ENCODE measurements at regions not wholly inside any gene's neighbourhood (a gene's known extent, or its start where the extent isn't known, plus 50 kb on each side); places are given as distances from the start of the nearest gene placed in this dataset.
A peak's percentile ranks its signal among the peaks of the same experiment; 100 is the strongest.

GRCh38 chr2:192459422-192459821, 264.7 kb upstream of the TMEFF2 start:
- H3K36me3 ChIP-seq (ENCODE audit: control insufficient read depth, insufficient read depth, low read length) = no peaks in the 10 kb centered on the region
- no peak overlapping the region for H3K27ac ChIP-seq (ENCODE audit: low read depth, low read length)
- no peaks in the 10 kb centered on the region for H3K9me3 ChIP-seq (ENCODE audit: control insufficient read depth, insufficient read depth, low read length)
- WGBS (ENCODE audit: insufficient coverage) = no CpG with 5 or more reads among the region's 1 CpG
- no peaks in the 10 kb centered on the region for H3K4me1 ChIP-seq (ENCODE audit: control insufficient read depth, insufficient read depth, low read length)
- no peak overlapping the region for H3K4me3 ChIP-seq (ENCODE audit: low read depth, low read length)
- DNase-seq (ENCODE audit: low read depth in 4 of 6, low spot score in 6 of 6) = no peak
- no peaks in the 10 kb centered on the region for H3K27me3 ChIP-seq (ENCODE audit: control insufficient read depth, insufficient read depth, low read length)

DNA sequence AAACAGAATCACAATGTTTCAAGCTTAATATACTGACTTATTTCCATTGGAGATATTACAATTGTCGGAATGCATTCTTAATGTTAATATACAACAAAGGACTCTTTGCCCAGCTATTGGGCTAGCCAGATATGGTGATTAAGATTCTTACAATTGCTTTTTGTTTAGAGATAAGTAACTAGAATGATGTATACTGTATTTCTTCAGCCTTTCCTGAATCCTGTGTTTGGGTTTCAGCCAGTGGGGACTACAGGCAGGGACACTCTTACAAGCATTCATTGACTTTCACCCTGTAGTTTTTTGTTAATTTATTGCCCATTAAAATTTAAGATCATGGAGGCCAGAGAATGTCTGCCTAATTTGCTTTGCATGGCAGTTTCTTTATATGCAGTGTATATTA, 254.1 kb upstream of the TMEFF2 start:
- no CpG with 5 or more reads among the region's 1 CpG for WGBS (ENCODE audit: insufficient coverage)
- Histone ChIP-seq H3K27me3 (ENCODE audit: control insufficient read depth, insufficient read depth, low read length) (no peaks in the 10 kb centered on the region), H3K4me1 (ENCODE audit: control insufficient read depth, insufficient read depth, low read length) (no peaks in the 10 kb centered on the region), H3K9me3 (ENCODE audit: control insufficient read depth, insufficient read depth, low read length) (no peaks in the 10 kb centered on the region), H3K27ac (ENCODE audit: low read depth, low read length) (no peak overlapping the region), H3K36me3 (ENCODE audit: control insufficient read depth, insufficient read depth, low read length) (no peaks in the 10 kb centered on the region), H3K4me3 (ENCODE audit: low read depth, low read length) (no peak overlapping the region)
- DNase-seq (ENCODE audit: low read depth in 4 of 6, low spot score in 6 of 6) = peak in 2 of 6 donors; percentile 8 to 13

DNA sequence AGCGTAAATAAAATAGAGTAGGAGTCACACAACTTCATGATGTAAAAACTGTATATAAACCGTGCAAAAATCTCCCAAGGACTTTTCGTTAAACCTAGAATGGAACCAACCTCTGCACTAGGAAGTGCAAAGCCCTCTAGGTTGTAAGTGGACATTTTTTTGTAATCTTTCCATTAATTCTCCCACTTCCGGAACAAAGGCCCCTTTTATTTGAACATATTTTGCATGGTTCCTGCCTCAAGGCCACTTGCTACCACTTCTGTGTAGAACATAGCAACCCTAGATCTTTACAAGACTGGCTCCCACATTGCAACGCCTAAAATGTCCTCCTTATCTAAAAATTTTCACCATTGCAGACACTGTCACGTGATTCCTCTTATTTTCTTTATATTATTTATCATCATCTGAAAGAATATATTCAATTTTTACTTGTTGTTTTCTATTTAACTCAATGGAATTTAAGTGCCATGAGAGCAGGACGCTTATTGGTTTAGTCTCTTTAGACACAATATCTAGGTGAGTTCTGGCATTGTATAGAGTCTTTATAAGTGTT, 249.6 kb upstream of the TMEFF2 start:
- Histone ChIP-seq H3K4me3 (ENCODE audit: low read depth, low read length) (no peak overlapping the region), H3K36me3 (ENCODE audit: control insufficient read depth, insufficient read depth, low read length) (no peaks in the 10 kb centered on the region), H3K9me3 (ENCODE audit: control insufficient read depth, insufficient read depth, low read length) (no peaks in the 10 kb centered on the region), H3K27me3 (ENCODE audit: control insufficient read depth, insufficient read depth, low read length) (no peaks in the 10 kb centered on the region), H3K4me1 (ENCODE audit: control insufficient read depth, insufficient read depth, low read length) (no peaks in the 10 kb centered on the region), H3K27ac (ENCODE audit: low read depth, low read length) (no peak overlapping the region)
- DNase-seq (ENCODE audit: low read depth in 4 of 6, low spot score in 6 of 6) = no peak
- WGBS (ENCODE audit: insufficient coverage) = no CpG with 5 or more reads among the region's 7 CpGs

DNA sequence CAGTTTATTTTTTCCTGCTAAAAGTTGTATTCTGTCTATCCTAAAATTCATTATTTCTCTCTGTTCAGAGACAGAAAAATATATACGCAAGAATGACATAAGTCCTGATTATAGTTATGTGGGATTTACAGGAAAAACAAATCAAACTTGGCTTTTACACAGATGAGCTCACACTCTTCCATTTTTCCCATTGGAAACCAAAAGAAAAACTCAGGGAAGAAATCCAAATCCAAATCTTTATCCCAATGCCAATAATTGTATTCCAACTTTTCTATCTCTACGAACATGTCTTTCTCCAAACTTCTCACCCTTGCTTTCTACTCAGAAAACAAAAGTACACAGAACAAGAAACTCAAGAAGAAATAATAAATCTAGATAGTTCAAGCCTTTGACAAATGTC, 249.1 kb upstream of the TMEFF2 start:
- no peaks in the 10 kb centered on the region for H3K36me3 ChIP-seq (ENCODE audit: control insufficient read depth, insufficient read depth, low read length)
- no peaks in the 10 kb centered on the region for H3K4me1 ChIP-seq (ENCODE audit: control insufficient read depth, insufficient read depth, low read length)
- no peaks in the 10 kb centered on the region for H3K9me3 ChIP-seq (ENCODE audit: control insufficient read depth, insufficient read depth, low read length)
- no CpG with 5 or more reads among the region's 2 CpGs for WGBS (ENCODE audit: insufficient coverage)
- no peak overlapping the region for H3K4me3 ChIP-seq (ENCODE audit: low read depth, low read length)
- no peak for DNase-seq (ENCODE audit: low read depth in 4 of 6, low spot score in 6 of 6)
- H3K27me3 ChIP-seq (ENCODE audit: control insufficient read depth, insufficient read depth, low read length) = no peaks in the 10 kb centered on the region
- H3K27ac ChIP-seq (ENCODE audit: low read depth, low read length) = no peak overlapping the region

- DNase-seq (ENCODE audit: low read depth in 4 of 6, low spot score in 6 of 6) = no peak
- Histone ChIP-seq H3K27ac (ENCODE audit: low read depth, low read length) (no peak overlapping the region), H3K9me3 (ENCODE audit: control insufficient read depth, insufficient read depth, low read length) (no peaks in the 10 kb centered on the region), H3K4me1 (ENCODE audit: control insufficient read depth, insufficient read depth, low read length) (no peaks in the 10 kb centered on the region), H3K4me3 (ENCODE audit: low read depth, low read length) (no peak overlapping the region), H3K27me3 (ENCODE audit: control insufficient read depth, insufficient read depth, low read length) (no peaks in the 10 kb centered on the region), H3K36me3 (ENCODE audit: control insufficient read depth, insufficient read depth, low read length) (no peaks in the 10 kb centered on the region)
- no CpG with 5 or more reads among the region's 1 CpG for WGBS (ENCODE audit: insufficient coverage)
Measured at GRCh38 chr2:192438239-192438638, 243.5 kb upstream of the TMEFF2 start.

- no CpG with 5 or more reads among the region's 4 CpGs for WGBS (ENCODE audit: insufficient coverage)
- no peaks in the 10 kb centered on the region for H3K27me3 ChIP-seq (ENCODE audit: control insufficient read depth, insufficient read depth, low read length)
Measured at GRCh38 chr2:192437653-192438052, 242.9 kb upstream of the TMEFF2 start.

GRCh38 chr2:192424243-192424642, 229.5 kb upstream of the TMEFF2 start:
- DNase-seq (ENCODE audit: low read depth in 4 of 6, low spot score in 6 of 6) = no peak
- Histone ChIP-seq H3K27ac (ENCODE audit: low read depth, low read length) (no peak overlapping the region), H3K27me3 (ENCODE audit: control insufficient read depth, insufficient read depth, low read length) (no peaks in the 10 kb centered on the region), H3K36me3 (ENCODE audit: control insufficient read depth, insufficient read depth, low read length) (no peaks in the 10 kb centered on the region), H3K4me3 (ENCODE audit: low read depth, low read length) (no peak overlapping the region), H3K4me1 (ENCODE audit: control insufficient read depth, insufficient read depth, low read length) (no peaks in the 10 kb centered on the region), H3K9me3 (ENCODE audit: control insufficient read depth, insufficient read depth, low read length) (no peaks in the 10 kb centered on the region)
- 100% methylated on average over 1 of the region's 4 CpGs for WGBS (ENCODE audit: insufficient coverage)

More at GRCh38 chr2:192437653-192438052, 242.9 kb upstream of the TMEFF2 start:
- no peaks in the 10 kb centered on the region for H3K4me1 ChIP-seq (ENCODE audit: control insufficient read depth, insufficient read depth, low read length)
- H3K9me3 ChIP-seq (ENCODE audit: control insufficient read depth, insufficient read depth, low read length) = no peaks in the 10 kb centered on the region
- no peak overlapping the region for H3K4me3 ChIP-seq (ENCODE audit: low read depth, low read length)
- H3K27ac ChIP-seq (ENCODE audit: low read depth, low read length) = no peak overlapping the region
- DNase-seq (ENCODE audit: low read depth in 4 of 6, low spot score in 6 of 6) = no peak
- no peaks in the 10 kb centered on the region for H3K36me3 ChIP-seq (ENCODE audit: control insufficient read depth, insufficient read depth, low read length)

- no peaks in the 10 kb centered on the region for H3K4me1 ChIP-seq (ENCODE audit: control insufficient read depth, insufficient read depth, low read length)
- WGBS (ENCODE audit: insufficient coverage) = no CpG with 5 or more reads among the region's 2 CpGs
- no peaks in the 10 kb centered on the region for H3K27me3 ChIP-seq (ENCODE audit: control insufficient read depth, insufficient read depth, low read length)
- no peak overlapping the region for H3K4me3 ChIP-seq (ENCODE audit: low read depth, low read length)
- no peak overlapping the region for H3K27ac ChIP-seq (ENCODE audit: low read depth, low read length)
- no peaks in the 10 kb centered on the region for H3K9me3 ChIP-seq (ENCODE audit: control insufficient read depth, insufficient read depth, low read length)
- DNase-seq (ENCODE audit: low read depth in 4 of 6, low spot score in 6 of 6) = no peak
- H3K36me3 ChIP-seq (ENCODE audit: control insufficient read depth, insufficient read depth, low read length) = no peaks in the 10 kb centered on the region
Measured at GRCh38 chr2:192419786-192420185, 225.1 kb upstream of the TMEFF2 start.

- DNase-seq (ENCODE audit: low read depth in 4 of 6, low spot score in 6 of 6) = peak in 2 of 6 donors; percentile 2 to 10
Measured at GRCh38 chr2:192416060-192416459, 221.3 kb upstream of the TMEFF2 start.

DNA sequence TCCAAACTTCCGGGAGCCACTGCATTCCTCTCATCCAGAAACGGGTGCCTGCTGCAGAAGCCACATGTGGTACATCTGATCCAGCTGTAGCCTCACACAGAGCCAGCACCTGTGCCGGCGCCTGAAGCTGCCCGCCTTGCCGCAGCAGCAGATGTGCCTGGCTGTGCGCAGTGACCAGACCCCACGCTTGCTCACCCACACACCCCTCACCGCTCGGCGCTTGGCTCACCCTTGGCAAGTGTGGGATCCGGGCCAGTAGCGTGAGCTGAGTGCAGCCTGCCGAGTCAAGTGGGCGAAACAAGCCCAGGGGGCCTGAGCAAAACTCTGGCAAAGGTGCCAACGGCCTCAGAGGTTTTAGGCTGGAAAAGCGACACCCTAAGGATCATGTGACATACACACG, 220.1 kb upstream of the TMEFF2 start:
- no peak for DNase-seq (ENCODE audit: low read depth in 4 of 6, low spot score in 6 of 6)
- Histone ChIP-seq H3K4me1 (ENCODE audit: control insufficient read depth, insufficient read depth, low read length) (no peaks in the 10 kb centered on the region), H3K27ac (ENCODE audit: low read depth, low read length) (no peak overlapping the region), H3K27me3 (ENCODE audit: control insufficient read depth, insufficient read depth, low read length) (no peaks in the 10 kb centered on the region), H3K4me3 (ENCODE audit: low read depth, low read length) (no peak overlapping the region), H3K36me3 (ENCODE audit: control insufficient read depth, insufficient read depth, low read length) (no peaks in the 10 kb centered on the region), H3K9me3 (ENCODE audit: control insufficient read depth, insufficient read depth, low read length) (no peaks in the 10 kb centered on the region)
- WGBS (ENCODE audit: insufficient coverage) = 91% methylated on average over 18 of the region's 18 CpGs

More at GRCh38 chr2:192416060-192416459, 221.3 kb upstream of the TMEFF2 start:
- no peak overlapping the region for H3K27ac ChIP-seq (ENCODE audit: low read depth, low read length)
- no peaks in the 10 kb centered on the region for H3K9me3 ChIP-seq (ENCODE audit: control insufficient read depth, insufficient read depth, low read length)
- no peaks in the 10 kb centered on the region for H3K4me1 ChIP-seq (ENCODE audit: control insufficient read depth, insufficient read depth, low read length)
- H3K4me3 ChIP-seq (ENCODE audit: low read depth, low read length) = no peak overlapping the region
- H3K36me3 ChIP-seq (ENCODE audit: control insufficient read depth, insufficient read depth, low read length) = no peaks in the 10 kb centered on the region
- H3K27me3 ChIP-seq (ENCODE audit: control insufficient read depth, insufficient read depth, low read length) = no peaks in the 10 kb centered on the region
- WGBS (ENCODE audit: insufficient coverage) = 67% methylated on average over 2 of the region's 4 CpGs

Data from spinal cord (tissue), 9 donors.